ENCODE measurements at regions not wholly inside any gene's neighbourhood (a gene's known extent, or its start where the extent isn't known, plus 50 kb on each side); places are given as distances from the start of the nearest gene placed in this dataset.

- H3K27me3 Mint-ChIP-seq: no peaks in the 10 kb centered on the region
- peaks cover 3 to 4% of the 10 kb centered on the region in 2 donors for H3K9me3 Mint-ChIP-seq
- DNase-seq (no peak), ATAC-seq (replicated peaks) (no peak)
- H3K27ac Mint-ChIP-seq: no peak overlapping the region
- H3K4me3 Mint-ChIP-seq: no peak overlapping the region
- H3K4me1 Mint-ChIP-seq: peaks cover 2 to 16% of the 10 kb centered on the region in 2 donors
- H3K36me3 Mint-ChIP-seq: no peaks in the 10 kb centered on the region
Observed at GRCh38 chr10:4691301-4691700, 134.7 kb upstream of the AKR1E2 start.

GRCh38 chr10:4688601-4689000 lies 137.4 kb upstream of the AKR1E2 start:
- H3K27ac Mint-ChIP-seq: no peak overlapping the region
- H3K4me1 Mint-ChIP-seq: peaks cover 2 to 21% of the 10 kb centered on the region in 2 donors
- peak; percentile 45 to 51 for ATAC-seq (replicated peaks)

DNA sequence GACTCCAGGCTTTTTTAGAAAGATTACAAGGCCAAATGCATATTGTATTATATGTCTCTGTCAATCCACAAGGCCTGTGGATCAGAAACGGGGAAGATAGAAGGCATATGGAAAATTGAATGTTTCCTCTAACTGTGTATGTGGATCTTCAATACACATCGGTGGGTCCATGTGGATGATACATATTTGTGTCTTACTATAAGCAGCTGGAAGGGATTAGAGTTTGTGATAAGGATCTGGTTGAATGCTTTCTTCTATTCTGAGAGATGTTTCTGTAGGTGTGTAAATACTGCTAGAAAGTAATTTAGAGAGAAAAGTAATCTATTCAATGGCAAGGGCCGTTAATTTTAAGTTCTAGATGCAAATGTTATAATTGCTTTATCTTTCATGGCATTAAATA lies 137.8 kb upstream of the AKR1E2 start:
- no peak overlapping the region for H3K27ac Mint-ChIP-seq
- no peaks in the 10 kb centered on the region for H3K36me3 Mint-ChIP-seq
- H3K9me3 Mint-ChIP-seq: peaks cover 3 to 4% of the 10 kb centered on the region in 2 donors
- H3K27me3 Mint-ChIP-seq: peaks cover 0 to 6% of the 10 kb centered on the region in 2 donors
- peaks cover 4 to 25% of the 10 kb centered on the region in 2 donors for H3K4me1 Mint-ChIP-seq
- DNase-seq (no peak), ATAC-seq (replicated peaks) (no peak)
- H3K4me3 Mint-ChIP-seq: no peak overlapping the region

More at GRCh38 chr10:4688601-4689000, 137.4 kb upstream of the AKR1E2 start:
- DNase-seq: no peak
- H3K4me3 Mint-ChIP-seq: no peak overlapping the region
- H3K9me3 Mint-ChIP-seq: peaks cover 3 to 4% of the 10 kb centered on the region in 2 donors
- no peaks in the 10 kb centered on the region for H3K36me3 Mint-ChIP-seq
- peaks cover 0 to 6% of the 10 kb centered on the region in 2 donors for H3K27me3 Mint-ChIP-seq

GRCh38 chr10:4687397-4687796 lies 138.6 kb upstream of the AKR1E2 start:
- Mint-ChIP-seq H3K36me3 (no peaks in the 10 kb centered on the region), H3K27ac (no peak overlapping the region), H3K4me1 (peaks cover 4 to 31% of the 10 kb centered on the region in 2 donors), H3K4me3 (no peak overlapping the region), H3K9me3 (peaks cover 3 to 4% of the 10 kb centered on the region in 2 donors), H3K27me3 (peaks cover 0 to 6% of the 10 kb centered on the region in 2 donors)
- no peak for ATAC-seq (replicated peaks)
- no peak for DNase-seq

DNA sequence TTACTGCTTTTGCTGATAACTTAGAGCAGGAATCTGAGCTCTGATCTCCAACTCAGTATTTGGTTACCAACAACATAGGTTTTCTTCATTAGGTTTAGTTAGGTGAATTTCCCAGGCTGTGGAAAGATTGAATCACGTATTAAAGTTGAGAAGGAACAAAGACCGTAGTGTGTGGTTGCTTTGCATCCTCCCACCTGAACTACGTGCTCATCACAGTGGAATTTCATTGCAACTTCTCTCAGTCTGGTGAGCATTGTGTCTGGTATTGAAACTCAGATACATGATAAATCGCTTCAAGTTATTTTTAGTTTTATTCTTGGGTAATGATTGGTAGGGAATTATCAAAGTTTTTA lies 139.4 kb upstream of the AKR1E2 start:
- ATAC-seq (replicated peaks): peak; percentile 61 to 81
- peaks cover 4 to 31% of the 10 kb centered on the region in 2 donors for H3K4me1 Mint-ChIP-seq
- no peak overlapping the region for H3K4me3 Mint-ChIP-seq
- H3K27me3 Mint-ChIP-seq: peaks cover 0 to 6% of the 10 kb centered on the region in 2 donors
- DNase-seq: no peak
- H3K27ac Mint-ChIP-seq: no peak overlapping the region
- peaks cover under 1% of the 10 kb centered on the region in 2 donors for H3K9me3 Mint-ChIP-seq
- H3K36me3 Mint-ChIP-seq: no peaks in the 10 kb centered on the region

DNA sequence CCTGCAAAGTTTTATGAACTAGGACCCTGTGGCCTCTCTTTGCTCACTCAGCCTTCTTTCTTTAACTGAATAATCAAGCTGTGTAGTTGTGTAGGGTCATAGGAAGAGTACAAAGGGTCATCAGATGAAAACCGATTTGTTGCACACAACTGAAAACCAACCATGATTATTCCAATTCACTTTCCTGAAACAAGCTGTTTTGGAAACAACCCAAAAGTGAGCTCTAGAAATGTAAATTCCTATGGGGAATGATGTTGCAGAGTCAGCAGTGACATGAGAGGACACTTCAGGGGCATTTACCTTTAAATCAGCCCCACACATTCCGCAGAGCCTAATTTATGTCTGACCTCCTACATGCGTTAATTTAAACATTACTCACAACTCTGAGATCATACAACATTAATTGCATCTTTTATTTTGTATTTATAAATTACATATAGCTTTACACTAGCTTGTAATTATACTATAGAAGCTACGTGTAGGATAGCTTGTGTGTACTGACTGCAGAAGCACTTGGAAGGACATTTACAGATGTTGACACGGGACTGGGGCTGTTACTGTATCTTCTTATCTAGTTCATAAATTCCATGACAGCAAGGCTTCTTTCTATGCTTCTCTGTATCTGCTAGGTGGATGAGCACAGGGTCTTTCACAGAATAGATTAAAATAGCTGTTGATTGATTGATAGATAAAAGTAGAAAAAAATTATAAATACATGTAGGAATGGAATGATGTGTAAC lies 139.9 kb upstream of the AKR1E2 start:
- no peak overlapping the region for H3K27ac Mint-ChIP-seq
- ATAC-seq (replicated peaks) (peak in 1 of 2 donors; percentile 33), DNase-seq (no peak)
- H3K4me3 Mint-ChIP-seq: no peak overlapping the region
- H3K27me3 Mint-ChIP-seq: peaks cover 0 to 6% of the 10 kb centered on the region in 2 donors
- H3K4me1 Mint-ChIP-seq: peaks cover 4 to 31% of the 10 kb centered on the region in 2 donors
- no peaks in the 10 kb centered on the region for H3K36me3 Mint-ChIP-seq
- H3K9me3 Mint-ChIP-seq: no peaks in the 10 kb centered on the region

DNA sequence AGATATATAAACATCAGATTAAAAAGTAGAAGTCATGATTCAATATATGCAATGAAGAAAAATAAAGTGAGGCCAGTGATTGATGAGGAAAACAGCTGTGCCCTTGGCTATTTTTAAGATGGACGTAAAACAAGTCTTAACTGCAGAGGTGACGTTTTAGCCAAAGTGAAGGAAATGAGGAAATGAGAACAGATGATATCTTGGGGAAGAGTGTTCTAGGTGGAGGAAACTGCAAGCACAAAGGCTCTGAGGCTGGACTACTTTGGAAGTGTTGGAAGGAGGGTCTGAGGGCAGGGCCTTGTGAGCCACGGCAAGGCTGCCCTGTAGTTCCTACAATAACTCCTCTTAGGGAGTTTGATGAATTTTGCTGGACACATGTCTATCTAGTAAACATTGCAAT lies 140.5 kb upstream of the AKR1E2 start:
- H3K9me3 Mint-ChIP-seq: no peaks in the 10 kb centered on the region
- H3K4me3 Mint-ChIP-seq: no peak overlapping the region
- H3K36me3 Mint-ChIP-seq: no peaks in the 10 kb centered on the region
- ATAC-seq (replicated peaks) (no peak), DNase-seq (no peak)
- peaks cover 0 to 6% of the 10 kb centered on the region in 2 donors for H3K27me3 Mint-ChIP-seq
- no peak overlapping the region for H3K27ac Mint-ChIP-seq
- H3K4me1 Mint-ChIP-seq: peaks cover 4 to 31% of the 10 kb centered on the region in 2 donors

- ATAC-seq (replicated peaks): no peak
- H3K27me3 Mint-ChIP-seq: peaks cover 0 to 6% of the 10 kb centered on the region in 2 donors
- H3K9me3 Mint-ChIP-seq: no peaks in the 10 kb centered on the region
- no peak overlapping the region for H3K4me3 Mint-ChIP-seq
- peaks cover 4 to 31% of the 10 kb centered on the region in 2 donors for H3K4me1 Mint-ChIP-seq
- no peaks in the 10 kb centered on the region for H3K36me3 Mint-ChIP-seq
- no peak overlapping the region for H3K27ac Mint-ChIP-seq
- DNase-seq: no peak
Observed at GRCh38 chr10:4684434-4684833, 141.6 kb upstream of the AKR1E2 start.

DNA sequence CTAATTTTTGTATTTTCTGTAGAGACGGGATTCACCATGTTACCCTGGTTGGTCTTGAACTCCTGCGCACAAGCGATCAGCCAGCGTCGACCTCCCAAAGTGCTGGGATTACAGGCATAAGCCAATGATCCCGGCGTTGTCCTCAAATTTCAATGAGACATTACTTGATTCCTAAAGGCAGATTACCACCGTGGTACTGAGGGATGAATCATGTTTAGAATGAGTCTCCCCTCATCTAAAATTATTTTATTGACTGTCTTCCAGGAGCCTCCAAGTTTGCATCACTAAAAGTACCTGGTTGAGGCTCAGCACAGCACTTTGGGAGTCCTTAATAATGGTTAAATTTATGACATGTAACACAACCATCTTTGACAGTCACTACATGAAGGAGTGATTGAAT lies 142.2 kb upstream of the AKR1E2 start:
- DNase-seq: no peak
- no peaks in the 10 kb centered on the region for H3K36me3 Mint-ChIP-seq
- H3K4me1 Mint-ChIP-seq: peaks cover 4 to 31% of the 10 kb centered on the region in 2 donors
- no peaks in the 10 kb centered on the region for H3K9me3 Mint-ChIP-seq
- H3K27me3 Mint-ChIP-seq: peaks cover 0 to 6% of the 10 kb centered on the region in 2 donors
- H3K4me3 Mint-ChIP-seq: no peak overlapping the region
- ATAC-seq (replicated peaks): no peak
- no peak overlapping the region for H3K27ac Mint-ChIP-seq

- peak; percentile 33 to 45 for ATAC-seq (replicated peaks)
- H3K4me3 Mint-ChIP-seq: no peak overlapping the region
- no peaks in the 10 kb centered on the region for H3K36me3 Mint-ChIP-seq
- peaks cover 2 to 24% of the 10 kb centered on the region in 2 donors for H3K4me1 Mint-ChIP-seq
- DNase-seq: no peak
- H3K27ac Mint-ChIP-seq: no peak overlapping the region
- H3K9me3 Mint-ChIP-seq: no peaks in the 10 kb centered on the region
- peaks cover 4 to 6% of the 10 kb centered on the region in 2 donors for H3K27me3 Mint-ChIP-seq
Observed at GRCh38 chr10:4683137-4683536, 142.9 kb upstream of the AKR1E2 start.

DNA sequence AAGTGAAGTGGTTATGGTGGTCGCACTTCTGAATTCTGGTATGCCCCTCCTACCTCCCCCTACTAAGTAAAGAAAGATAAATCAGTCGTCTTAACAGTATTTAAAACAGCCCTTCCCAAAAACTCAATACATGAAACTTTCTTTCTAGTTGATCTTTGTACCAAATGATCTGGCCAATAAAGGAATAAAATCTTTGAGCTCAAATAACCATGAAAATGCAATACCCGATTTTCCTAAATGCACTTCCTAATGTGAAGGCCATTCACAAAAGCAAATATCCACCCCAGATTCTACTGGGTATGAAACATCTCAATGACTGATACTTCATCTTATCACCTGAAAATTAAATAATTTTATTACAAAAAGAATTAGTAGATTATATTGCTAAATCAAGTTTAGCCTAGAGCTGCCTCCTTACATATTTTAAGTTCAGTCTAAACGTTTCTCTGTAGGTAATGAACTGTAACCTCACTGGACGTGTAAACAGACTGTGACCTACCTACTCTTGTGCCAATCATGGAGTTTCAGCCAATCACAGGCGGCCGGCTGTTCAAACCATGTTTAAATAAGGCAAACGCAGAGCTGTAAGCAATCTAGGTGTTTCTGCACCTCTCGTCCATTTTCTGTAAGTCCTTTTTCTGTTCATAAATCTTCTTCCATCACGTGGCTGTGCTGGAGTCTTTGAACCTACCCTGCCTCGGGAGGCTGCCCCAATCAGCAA lies 146.9 kb upstream of the AKR1E2 start:
- H3K36me3 Mint-ChIP-seq: no peaks in the 10 kb centered on the region
- DNase-seq (no peak), ATAC-seq (replicated peaks) (no peak)
- peaks cover 6 to 9% of the 10 kb centered on the region in 2 donors for H3K27me3 Mint-ChIP-seq
- no peaks in the 10 kb centered on the region for H3K9me3 Mint-ChIP-seq
- H3K4me3 Mint-ChIP-seq: no peak overlapping the region
- peaks cover 2 to 12% of the 10 kb centered on the region in 2 donors for H3K4me1 Mint-ChIP-seq
- no peak overlapping the region for H3K27ac Mint-ChIP-seq

GRCh38 chr10:4678023-4678950 lies 147.7 kb upstream of the AKR1E2 start:
- Mint-ChIP-seq H3K4me1 (peaks cover under 1 to 7% of the 10 kb centered on the region in 2 donors), H3K4me3 (no peak overlapping the region), H3K36me3 (no peaks in the 10 kb centered on the region), H3K27ac (no peak overlapping the region), H3K27me3 (peaks cover 6 to 9% of the 10 kb centered on the region in 2 donors), H3K9me3 (no peaks in the 10 kb centered on the region)
- DNase-seq (no peak), ATAC-seq (replicated peaks) (no peak)

DNA sequence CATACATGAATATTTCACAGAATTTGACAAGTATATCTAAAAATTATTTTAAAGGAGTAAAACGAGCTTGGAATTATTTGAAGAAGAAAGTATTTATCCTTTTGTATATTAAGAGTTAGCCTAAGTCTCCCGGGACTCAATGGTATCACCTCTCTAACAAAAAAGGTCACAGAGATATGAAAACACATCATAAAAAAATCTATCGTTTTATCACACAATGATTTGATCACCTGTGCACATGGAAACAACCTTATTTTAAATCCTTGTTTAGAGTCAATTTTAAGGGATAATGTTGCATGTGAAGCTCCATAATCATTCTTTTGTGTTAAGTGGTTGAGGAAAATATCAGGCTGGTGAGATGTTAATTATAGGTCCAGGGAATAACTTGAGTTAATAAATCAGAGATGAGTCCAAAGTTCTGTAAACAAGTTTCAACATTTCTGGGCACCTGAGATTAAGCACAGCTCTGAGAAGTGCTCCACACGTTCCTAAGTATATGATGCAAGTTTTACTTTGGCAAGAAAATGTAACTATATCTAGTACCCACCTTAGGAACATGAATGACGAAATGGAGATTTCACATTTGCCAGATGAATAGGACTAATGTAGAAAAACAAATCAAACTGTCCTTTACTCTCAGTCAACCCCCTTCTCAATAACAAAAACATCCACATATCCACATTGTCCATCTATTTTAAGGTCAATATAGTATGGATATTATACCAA lies 148.5 kb upstream of the AKR1E2 start:
- H3K9me3 Mint-ChIP-seq: no peaks in the 10 kb centered on the region
- H3K36me3 Mint-ChIP-seq: no peaks in the 10 kb centered on the region
- H3K4me1 Mint-ChIP-seq: no peaks in the 10 kb centered on the region
- H3K4me3 Mint-ChIP-seq: no peak overlapping the region
- ATAC-seq (replicated peaks): no peak
- H3K27ac Mint-ChIP-seq: no peak overlapping the region
- H3K27me3 Mint-ChIP-seq: peaks cover 6 to 9% of the 10 kb centered on the region in 2 donors
- no peak for DNase-seq
